HFF-Myc (cell line): ENCODE measurements at regions not wholly inside any gene's neighbourhood (a gene's known extent, or its start where the extent isn't known, plus 50 kb on each side); places are given as distances from the start of the nearest gene placed in this dataset.

Experiments used
- DNase-seq: peaks from one replicate; pipeline ENCODE4 v3.0.0-alpha.2; 2011; ENCODE audit warnings: low read depth; ENCODE audit errors: extremely low read depth
- H3K4me3 ChIP-seq: replicated peaks from 2 replicates; pipeline ENCODE4 v1.5.1; 2011; ENCODE audit warnings: low read depth, mild to moderate bottlenecking, control low read depth, low read length
- CTCF ChIP-seq: IDR thresholded peaks from 2 replicates; pipeline ENCODE4 v1.5.1; 2012; ENCODE audit warnings: mild to moderate bottlenecking, low read depth, low read length, control low read depth; ENCODE audit errors: missing control alignments

- DNase-seq: no peak
- H3K4me3 ChIP-seq: no peak overlapping the region
- TF ChIP-seq CTCF: no peak
Measured at GRCh38 chr1:195768936-195769335, 839.3 kb downstream of the KCNT2 start.

GRCh38 chr1:195768377-195768776 lies 839.9 kb downstream of the KCNT2 start:
- no peak for DNase-seq
- H3K4me3 ChIP-seq: no peak overlapping the region
- TF ChIP-seq CTCF: no peak

GRCh38 chr1:195766709-195767108 lies 841.5 kb downstream of the KCNT2 start:
- H3K4me3 ChIP-seq: no peak overlapping the region
- TF ChIP-seq CTCF: no peak
- no peak for DNase-seq

- H3K4me3 ChIP-seq: no peak overlapping the region
- TF ChIP-seq CTCF: no peak
- no peak for DNase-seq
Measured at GRCh38 chr1:195765099-195765498, 843.1 kb downstream of the KCNT2 start.

- no peak overlapping the region for H3K4me3 ChIP-seq
Measured at GRCh38 chr1:195763907-195764374, 844.3 kb downstream of the KCNT2 start.

GRCh38 chr1:195763146-195763906 lies 844.9 kb downstream of the KCNT2 start:
- TF ChIP-seq CTCF: no peak
- H3K4me3 ChIP-seq: no peak overlapping the region
- DNase-seq: no peak

More at GRCh38 chr1:195763907-195764374, 844.3 kb downstream of the KCNT2 start:
- no peak for DNase-seq
- no peak for TF ChIP-seq CTCF

- no peak overlapping the region for H3K4me3 ChIP-seq
- no peak for DNase-seq
- no peak for TF ChIP-seq CTCF
Measured at GRCh38 chr1:195761104-195761503, 847.1 kb downstream of the KCNT2 start.
